Vagina (tissue), 2 donors: ENCODE measurements at regions not wholly inside any gene's neighbourhood (a gene's known extent, or its start where the extent isn't known, plus 50 kb on each side); places are given as distances from the start of the nearest gene placed in this dataset.

Experiments
- CTCF ChIP-seq, 3 experiments: fragments of 450-650 bp in 2 of 3; fragments of 200-600 bp in 1 of 3; sonication (generic) in 1 of 3; IDR thresholded peaks; one replicate each; pipeline ENCODE4 v1.5.1; 2017 to 2019; ENCODE audit warnings: antibody characterized with exemption in 3 of 3, mild to moderate bottlenecking in 2 of 3, moderate library complexity in 2 of 3
- POLR2A ChIP-seq, 2 donors: fragments of 450-650 bp; IDR thresholded peaks; one replicate each; pipeline ENCODE4 v1.6.1; 2017; ENCODE audit warnings: antibody characterized with exemption in 2 of 2, mild to moderate bottlenecking in 2 of 2, moderate library complexity in 2 of 2
- POLR2AphosphoS5 ChIP-seq, 2 donors: sonication (generic); formaldehyde crosslinking; IDR thresholded peaks; one replicate each; pipeline ENCODE4 v1.9.0; 2017; ENCODE audit warnings: antibody characterized with exemption in 2 of 2, mild to moderate bottlenecking in 2 of 2, low read depth in 1 of 2; ENCODE audit not compliant: insufficient read depth in 1 of 2

- TF ChIP-seq CTCF (IDR thresholded peaks at IDR 0.05), result no peak
- TF ChIP-seq POLR2A (IDR thresholded peaks at IDR 0.05), result no peak
- TF ChIP-seq POLR2AphosphoS5 (IDR thresholded peaks at IDR 0.05; ENCODE audit: insufficient read depth in 1 of 2, low read depth in 1 of 2), result no peak
These were observed 444.3 kb downstream of the IPMK start for GRCh38 chr10:57823398-57823797.
